AG04449 (cell line): ENCODE measurements at regions not wholly inside any gene's neighbourhood (a gene's known extent, or its start where the extent isn't known, plus 50 kb on each side); places are given as distances from the start of the nearest gene placed in this dataset.
"Not testable (repeated sequence)": the region's sequence is repeated elsewhere in the genome, so short reads cannot be mapped to it uniquely, and the experiment has no call there.

Experiments
- CTCF ChIA-PET: fragments of 350-600 bp; formaldehyde crosslinking; extraction: SDS; loops from one replicate; lab custom pipeline; 2021; ENCODE audit warnings: antibody characterized with exemption; lab: Yijun Ruan, JAX
- POLR2A ChIA-PET: fragments of 400-600, 350-600 bp; formaldehyde crosslinking; extraction: SDS; loops from one replicate; lab custom pipeline; 2020; ENCODE audit warnings: antibody characterized with exemption, inconsistent platforms; lab: Yijun Ruan, JAX
- DNase-seq: peaks from one replicate; pipeline ENCODE4 v3.0.0-alpha.2; 2010; ENCODE audit warnings: low read depth, low spot score
- H3K4me3 ChIP-seq: 2 replicates; pipeline ENCODE4 v1.5.1; 2011; ENCODE audit warnings: low read depth, mild to moderate bottlenecking, control low read depth, low read length
- TF ChIP-seq, protein P1 (sequence below): IDR thresholded peaks from one replicate; pipeline ENCODE4 v1.5.1; 2011; ENCODE audit warnings: mild to moderate bottlenecking, moderate library complexity, low read length, control low read depth, inconsistent platforms; ENCODE audit not compliant: insufficient read depth; ENCODE audit errors: missing control alignments

DNA sequence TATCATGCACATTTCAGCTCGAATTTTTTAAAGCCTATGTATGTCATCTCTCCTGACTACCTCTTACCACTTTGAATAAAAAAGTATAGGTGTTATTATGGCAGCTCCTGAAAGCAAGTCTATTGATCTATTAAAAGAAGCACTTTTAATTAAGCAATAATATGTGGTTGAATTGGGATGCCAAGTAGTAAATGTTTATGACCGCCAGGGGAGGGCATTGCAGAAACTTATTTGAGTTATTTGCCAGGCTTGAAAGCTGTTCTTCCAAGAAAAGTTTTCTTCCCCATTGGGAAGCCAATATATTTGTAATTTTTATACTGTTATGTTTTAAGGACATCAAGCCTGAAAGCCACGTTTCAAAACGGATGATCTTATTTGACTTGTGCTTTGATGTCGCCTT, 88.1 kb upstream of the SOX21 start:
- CTCF ChIA-PET, result interaction anchor here (1.0 kb wide), 1 partner anchor 357 kb away, joined by 4 read pairs; no protein-coding TSS in a partner anchor
- TF ChIP-seq, protein P1, sequence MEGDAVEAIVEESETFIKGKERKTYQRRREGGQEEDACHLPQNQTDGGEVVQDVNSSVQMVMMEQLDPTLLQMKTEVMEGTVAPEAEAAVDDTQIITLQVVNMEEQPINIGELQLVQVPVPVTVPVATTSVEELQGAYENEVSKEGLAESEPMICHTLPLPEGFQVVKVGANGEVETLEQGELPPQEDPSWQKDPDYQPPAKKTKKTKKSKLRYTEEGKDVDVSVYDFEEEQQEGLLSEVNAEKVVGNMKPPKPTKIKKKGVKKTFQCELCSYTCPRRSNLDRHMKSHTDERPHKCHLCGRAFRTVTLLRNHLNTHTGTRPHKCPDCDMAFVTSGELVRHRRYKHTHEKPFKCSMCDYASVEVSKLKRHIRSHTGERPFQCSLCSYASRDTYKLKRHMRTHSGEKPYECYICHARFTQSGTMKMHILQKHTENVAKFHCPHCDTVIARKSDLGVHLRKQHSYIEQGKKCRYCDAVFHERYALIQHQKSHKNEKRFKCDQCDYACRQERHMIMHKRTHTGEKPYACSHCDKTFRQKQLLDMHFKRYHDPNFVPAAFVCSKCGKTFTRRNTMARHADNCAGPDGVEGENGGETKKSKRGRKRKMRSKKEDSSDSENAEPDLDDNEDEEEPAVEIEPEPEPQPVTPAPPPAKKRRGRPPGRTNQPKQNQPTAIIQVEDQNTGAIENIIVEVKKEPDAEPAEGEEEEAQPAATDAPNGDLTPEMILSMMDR, result no peak
- no peak for DNase-seq
- no peak overlapping the region for H3K4me3 ChIP-seq
- POLR2A ChIA-PET, result no interaction called here

DNA sequence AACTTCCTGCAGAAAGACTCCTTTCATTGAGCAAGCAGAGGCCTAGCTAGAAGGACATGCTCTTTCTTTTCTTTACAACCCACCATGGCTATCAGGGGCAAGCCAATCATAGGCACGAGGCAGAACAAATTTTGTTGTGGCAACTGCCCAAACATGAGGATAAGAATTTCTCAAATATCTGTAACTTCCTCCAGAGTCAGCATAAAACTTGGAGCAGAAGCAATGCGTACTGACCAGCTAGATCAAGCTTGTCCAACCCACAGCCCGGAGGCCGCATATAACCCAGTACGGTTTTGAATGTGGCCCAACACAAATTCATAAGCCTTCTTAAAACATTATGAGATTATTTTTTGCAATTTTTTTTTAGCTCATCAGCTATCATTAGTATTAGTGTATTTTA, 87.0 kb upstream of the SOX21 start:
- ChIA-PET POLR2A (no interaction called here), CTCF (interaction anchor here (1.2 kb wide), 1 partner anchor 355 kb away, joined by 3 read pairs; no protein-coding TSS in a partner anchor)
- H3K4me3 ChIP-seq, result no peak overlapping the region
- TF ChIP-seq, protein P1, result no peak
- no peak for DNase-seq

DNA sequence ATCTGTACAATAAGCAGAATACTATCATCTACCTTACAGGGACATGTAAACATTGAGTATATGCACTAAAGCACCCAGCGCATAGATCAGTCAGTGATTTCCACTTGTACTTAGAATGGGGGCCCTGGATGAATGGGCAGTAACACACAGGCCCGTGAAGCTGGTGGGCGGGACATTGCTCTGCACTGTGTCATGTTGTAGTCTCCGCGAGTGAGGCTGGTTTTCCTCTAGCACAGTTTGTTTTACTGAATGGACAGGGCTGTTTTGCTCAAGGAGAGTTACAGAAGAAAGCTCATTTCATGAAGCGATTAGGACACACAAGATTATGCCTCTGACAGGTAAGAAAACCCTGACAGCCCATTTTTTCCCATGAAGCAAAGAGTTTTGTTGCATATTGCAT, 86.4 kb upstream of the SOX21 start:
- DNase-seq, result no peak
- H3K4me3 ChIP-seq, result no peak overlapping the region
- TF ChIP-seq, protein P1, result no peak
- ChIA-PET POLR2A (no interaction called here), CTCF (interaction anchor here (0.9 to 1.2 kb wide), 2 partner anchors 356 to 360 kb away, joined by 3 read pairs; no protein-coding TSS in a partner anchor)

DNA sequence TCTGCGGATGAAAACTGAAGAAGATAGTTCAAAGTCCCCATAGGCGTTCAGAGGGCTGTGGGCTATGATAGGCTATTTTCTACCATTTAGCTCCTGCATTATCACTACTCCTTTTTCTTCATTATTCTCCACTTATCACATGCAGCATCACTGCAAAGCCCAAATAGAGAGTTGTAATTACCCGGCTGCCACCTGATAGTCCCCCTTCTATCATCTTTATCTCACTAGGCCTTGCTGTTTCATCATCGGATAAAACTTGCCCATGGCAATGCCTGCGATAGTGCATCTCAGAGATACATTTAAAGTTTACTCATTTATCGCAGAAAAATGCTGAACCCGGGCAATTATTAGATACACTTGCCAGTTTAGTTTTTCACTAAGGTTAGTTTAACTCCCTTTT, 82.9 kb upstream of the SOX21 start:
- TF ChIP-seq, protein P1, result no peak
- no peak overlapping the region for H3K4me3 ChIP-seq

DNA sequence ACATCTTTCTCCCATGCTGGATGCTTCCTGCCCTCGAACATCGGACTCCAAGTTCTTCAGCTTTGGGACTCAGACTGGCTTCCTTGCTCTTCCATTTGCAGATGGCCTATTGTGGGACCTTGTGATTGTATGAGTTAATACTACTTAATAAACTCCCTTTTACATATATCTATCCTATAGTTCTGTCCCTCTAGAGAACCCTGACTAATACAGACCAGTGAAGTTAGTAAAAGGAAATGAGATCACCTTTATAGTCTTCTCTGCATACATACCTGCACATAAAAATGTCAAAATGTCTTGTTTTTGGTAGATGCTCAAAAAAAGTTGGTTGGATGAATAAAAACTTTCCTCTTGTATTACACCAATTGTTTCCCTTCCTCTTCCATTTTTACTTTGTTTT, 73.9 kb upstream of the SOX21 start:
- POLR2A ChIA-PET, H3K4me3 ChIP-seq, DNase-seq, CTCF ChIA-PET: not testable (repeated sequence)

More for the DNA sequence above, 82.9 kb upstream of the SOX21 start:
- ChIA-PET POLR2A (no interaction called here), CTCF (no interaction called here)
- DNase-seq, result no peak

DNA sequence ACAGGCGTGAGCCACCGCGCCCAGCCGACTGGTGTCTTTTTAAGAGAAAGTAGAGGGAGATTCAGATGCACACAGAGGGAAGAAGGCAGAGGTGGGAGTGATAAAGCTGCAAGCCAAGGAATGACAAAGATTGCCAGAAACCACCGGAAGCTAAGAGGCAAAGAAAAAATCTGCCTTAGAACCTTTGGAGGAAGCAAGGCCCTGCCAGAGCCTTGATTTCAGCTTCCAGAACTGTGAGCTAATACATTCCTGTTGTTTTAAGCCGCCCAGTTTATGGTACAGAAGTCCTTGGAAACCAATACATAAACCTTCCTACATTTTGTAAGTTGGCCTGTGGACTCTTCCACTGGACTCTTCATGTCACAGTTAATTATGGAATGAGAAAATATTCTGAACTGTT, 71.7 kb upstream of the SOX21 start:
- DNase-seq, result peak; percentile 16
- TF ChIP-seq, protein P1, result no peak
- ChIA-PET CTCF (no interaction called here), POLR2A (no interaction called here)
- H3K4me3 ChIP-seq, result no peak overlapping the region

DNA sequence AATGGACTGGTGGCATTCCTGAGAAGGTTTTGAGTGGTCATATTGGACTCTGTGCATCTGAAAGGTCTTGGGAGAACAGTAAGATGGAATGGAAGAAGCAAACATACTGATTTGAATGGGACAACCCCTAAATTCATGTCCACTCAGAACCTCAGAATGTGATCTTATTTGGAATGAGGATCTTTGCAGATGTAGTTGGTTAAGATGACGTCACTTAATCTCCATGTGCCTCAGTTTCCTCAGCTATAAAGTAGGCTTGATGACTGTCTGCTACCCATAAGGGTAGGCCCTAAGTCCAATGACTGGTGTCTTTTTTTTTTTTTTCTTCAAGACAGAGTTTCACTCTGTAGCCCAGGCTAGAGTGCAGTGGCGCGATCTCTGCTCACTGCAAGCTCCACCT, 71.1 kb upstream of the SOX21 start:
- POLR2A ChIA-PET, result no interaction called here
- CTCF ChIA-PET, result no interaction called here
- no peak for DNase-seq
- no peak overlapping the region for H3K4me3 ChIP-seq
- TF ChIP-seq, protein P1, result no peak
